PC-9 (cell line): ENCODE measurements at regions not wholly inside any gene's neighbourhood (a gene's known extent, or its start where the extent isn't known, plus 50 kb on each side); places are given as distances from the start of the nearest gene placed in this dataset.

Source experiments
- BruUV-seq: library from RNA; stranded (reverse); fragments of 400-500 nt; replicated peaks from 2 replicates; lab custom pipeline; 2021; lab: Mats Ljungman, UMichigan
- CTCF ChIA-PET: fragments of 300-600 bp; sonication (Branson Sonifier 250); formaldehyde crosslinking; loops from one replicate; lab custom pipeline; 2022; ENCODE audit warnings: antibody characterized with exemption; lab: Charles Lee
- POLR2A ChIA-PET: fragments of 300-600 bp; sonication (Branson Sonifier 250); formaldehyde crosslinking; loops from one replicate; lab custom pipeline; 2022; ENCODE audit warnings: antibody characterized with exemption; ENCODE audit not compliant: unreplicated experiment; lab: Charles Lee
- DNase-seq, 2 experiments: peaks; one replicate each; pipeline versions ENCODE4 v3.0.0 to v3.0.0-alpha.2; 2015 to 2022; ENCODE audit warnings: mixed read lengths in 1 of 2
- H2AFZ ChIP-seq: fragments of 200-600 bp; sonication (generic); 2 replicates; pipeline ENCODE4 v1.8.1; 2017; ENCODE audit warnings: antibody characterized with exemption
- H3F3A ChIP-seq: fragments of 200-600 bp; sonication (generic); 2 replicates; pipeline ENCODE4 v1.8.1; 2017; ENCODE audit warnings: antibody characterized with exemption, mild to moderate bottlenecking, low read depth; ENCODE audit not compliant: insufficient read depth
- H3K27ac ChIP-seq: fragments of 200-600 bp; sonication (generic); 2 replicates; pipeline ENCODE4 v1.6.1; 2016; ENCODE audit warnings: mixed run types
- H3K27me3 ChIP-seq: fragments of 200-600 bp; sonication (generic); 2 replicates; pipeline ENCODE4 v1.6.1; 2016; ENCODE audit warnings: low read depth, mixed run types; ENCODE audit not compliant: insufficient read depth
- H3K36me3 ChIP-seq: fragments of 200-600 bp; sonication (generic); 2 replicates; pipeline ENCODE4 v1.6.1; 2016; ENCODE audit warnings: low read depth, mixed run types
- H3K4me1 ChIP-seq: fragments of 200-600 bp; sonication (generic); replicated peaks from 2 replicates; pipeline ENCODE4 v1.6.1; 2016; ENCODE audit warnings: mixed run types; ENCODE audit not compliant: insufficient read depth
- H3K4me2 ChIP-seq: fragments of 200-600 bp; sonication (generic); 2 replicates; pipeline ENCODE4 v1.6.1; 2017; ENCODE audit warnings: mixed run types
- H3K4me3 ChIP-seq: fragments of 200-600 bp; sonication (generic); 2 replicates; pipeline ENCODE4 v1.6.1; 2016; ENCODE audit warnings: mixed run types
- H3K79me2 ChIP-seq: fragments of 200-600 bp; sonication (generic); 2 replicates; pipeline ENCODE4 v1.6.1; 2017; ENCODE audit warnings: low read depth, mixed run types
- H3K9me2 ChIP-seq: fragments of 200-600 bp; sonication (generic); 2 replicates; pipeline ENCODE4 v1.8.1; 2017; ENCODE audit warnings: mild to moderate bottlenecking; ENCODE audit not compliant: insufficient read depth
- H3K9me3 ChIP-seq: fragments of 200-600 bp; sonication (generic); 2 replicates; pipeline ENCODE4 v1.8.1; 2016; ENCODE audit warnings: low read depth; ENCODE audit not compliant: insufficient read depth
- H4K20me1 ChIP-seq: fragments of 200-600 bp; sonication (generic); 2 replicates; pipeline ENCODE4 v1.8.1; 2017; ENCODE audit not compliant: insufficient read depth
- EZH2 ChIP-seq: fragments of 200-600 bp; sonication (generic); IDR thresholded peaks from 2 replicates; pipeline ENCODE4 v1.8.0; 2017; ENCODE audit warnings: antibody characterized with exemption, low read depth
- intact Hi-C: fragments of 100-400 bp; cut with micrococcal nuclease; formaldehyde crosslinking; loops from one replicate; pipeline ENCODE4 v1.10.0; 2022; ENCODE audit not compliant: unreplicated experiment
- TF ChIP-seq, protein P1 (sequence below): fragments of 200-600 bp; sonication (generic); conservative IDR thresholded peaks from 2 replicates; pipeline ENCODE4 v1.6.1; 2017; ENCODE audit warnings: mixed run types, antibody characterized with exemption, mild to moderate bottlenecking, moderate library complexity

DNA sequence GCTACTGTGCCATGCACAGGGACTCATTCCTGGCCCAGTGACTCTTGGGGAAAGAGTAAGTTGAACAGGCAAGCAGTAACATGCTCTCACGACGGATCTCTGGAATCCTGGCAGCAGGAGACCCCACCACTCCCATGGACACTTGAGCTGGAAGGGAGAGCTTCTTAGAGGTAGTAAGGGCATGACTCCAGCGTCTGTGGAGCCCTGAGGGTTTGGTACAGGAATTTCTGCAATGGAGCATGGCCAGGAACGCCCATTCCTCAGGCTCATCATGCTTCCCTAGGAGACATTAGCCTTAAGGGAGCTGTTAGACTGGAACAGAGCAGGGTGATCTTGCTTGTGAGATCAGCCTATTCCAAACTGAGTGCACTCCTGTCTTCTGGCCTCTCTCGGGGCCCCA lies 212.9 kb downstream of the MAT2B start:
- H3K4me1 ChIP-seq: no peaks in the 10 kb centered on the region
- H3K9me3 ChIP-seq: no peaks in the 10 kb centered on the region
- TF ChIP-seq, protein P1, sequence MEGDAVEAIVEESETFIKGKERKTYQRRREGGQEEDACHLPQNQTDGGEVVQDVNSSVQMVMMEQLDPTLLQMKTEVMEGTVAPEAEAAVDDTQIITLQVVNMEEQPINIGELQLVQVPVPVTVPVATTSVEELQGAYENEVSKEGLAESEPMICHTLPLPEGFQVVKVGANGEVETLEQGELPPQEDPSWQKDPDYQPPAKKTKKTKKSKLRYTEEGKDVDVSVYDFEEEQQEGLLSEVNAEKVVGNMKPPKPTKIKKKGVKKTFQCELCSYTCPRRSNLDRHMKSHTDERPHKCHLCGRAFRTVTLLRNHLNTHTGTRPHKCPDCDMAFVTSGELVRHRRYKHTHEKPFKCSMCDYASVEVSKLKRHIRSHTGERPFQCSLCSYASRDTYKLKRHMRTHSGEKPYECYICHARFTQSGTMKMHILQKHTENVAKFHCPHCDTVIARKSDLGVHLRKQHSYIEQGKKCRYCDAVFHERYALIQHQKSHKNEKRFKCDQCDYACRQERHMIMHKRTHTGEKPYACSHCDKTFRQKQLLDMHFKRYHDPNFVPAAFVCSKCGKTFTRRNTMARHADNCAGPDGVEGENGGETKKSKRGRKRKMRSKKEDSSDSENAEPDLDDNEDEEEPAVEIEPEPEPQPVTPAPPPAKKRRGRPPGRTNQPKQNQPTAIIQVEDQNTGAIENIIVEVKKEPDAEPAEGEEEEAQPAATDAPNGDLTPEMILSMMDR: no peak
- no peak for TF ChIP-seq EZH2
- H3K27me3 ChIP-seq: no peaks in the 10 kb centered on the region
- no peaks in the 10 kb centered on the region for H3F3A ChIP-seq
- H3K9me2 ChIP-seq: no peaks in the 10 kb centered on the region
- POLR2A ChIA-PET: no interaction called here
- H3K36me3 ChIP-seq: no peaks in the 10 kb centered on the region
- no peak overlapping the region for H3K27ac ChIP-seq
- H4K20me1 ChIP-seq: no peaks in the 10 kb centered on the region
- no peak overlapping the region for H3K4me2 ChIP-seq
- no TSS peak for BruUV-seq
- H3K79me2 ChIP-seq: no peaks in the 10 kb centered on the region
- no peak overlapping the region for H2AFZ ChIP-seq
- H3K4me3 ChIP-seq: no peak overlapping the region
- DNase-seq: no peak
- CTCF ChIA-PET: no interaction called here
- intact Hi-C loops: no loop called here

DNA sequence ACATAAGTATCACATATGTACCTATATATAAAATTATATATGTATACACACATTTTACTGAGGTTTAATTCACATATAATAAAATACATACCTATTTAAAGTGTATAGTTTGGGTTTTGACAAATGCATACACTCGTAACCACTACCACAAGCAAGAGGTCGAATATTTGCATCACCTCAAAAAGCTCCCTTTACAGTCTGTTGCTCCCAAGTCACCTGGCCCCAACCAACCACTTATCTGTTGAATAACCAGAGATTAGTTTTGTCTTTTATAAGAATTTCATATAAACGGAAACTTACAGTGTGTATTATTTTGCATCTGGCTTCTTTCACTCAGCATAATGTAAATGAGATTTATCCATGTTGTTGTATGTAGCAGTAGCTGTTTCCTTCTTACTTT lies 218.9 kb downstream of the MAT2B start:
- no peak overlapping the region for H3K4me3 ChIP-seq
- intact Hi-C loops: no loop called here
- no peaks in the 10 kb centered on the region for H3K36me3 ChIP-seq
- no peaks in the 10 kb centered on the region for H3K4me1 ChIP-seq
- H4K20me1 ChIP-seq: no peaks in the 10 kb centered on the region
- no peaks in the 10 kb centered on the region for H3K9me2 ChIP-seq
- no peaks in the 10 kb centered on the region for H3K9me3 ChIP-seq
- no peaks in the 10 kb centered on the region for H3K27me3 ChIP-seq
- H3K4me2 ChIP-seq: no peak overlapping the region
- H3F3A ChIP-seq: no peaks in the 10 kb centered on the region
- no peaks in the 10 kb centered on the region for H3K79me2 ChIP-seq
- TF ChIP-seq EZH2: no peak
- TF ChIP-seq, protein P1: no peak
- H2AFZ ChIP-seq: no peak overlapping the region
- ChIA-PET CTCF (no interaction called here), POLR2A (no interaction called here)
- no peak for DNase-seq
- BruUV-seq: no TSS peak
- H3K27ac ChIP-seq: no peak overlapping the region

DNA sequence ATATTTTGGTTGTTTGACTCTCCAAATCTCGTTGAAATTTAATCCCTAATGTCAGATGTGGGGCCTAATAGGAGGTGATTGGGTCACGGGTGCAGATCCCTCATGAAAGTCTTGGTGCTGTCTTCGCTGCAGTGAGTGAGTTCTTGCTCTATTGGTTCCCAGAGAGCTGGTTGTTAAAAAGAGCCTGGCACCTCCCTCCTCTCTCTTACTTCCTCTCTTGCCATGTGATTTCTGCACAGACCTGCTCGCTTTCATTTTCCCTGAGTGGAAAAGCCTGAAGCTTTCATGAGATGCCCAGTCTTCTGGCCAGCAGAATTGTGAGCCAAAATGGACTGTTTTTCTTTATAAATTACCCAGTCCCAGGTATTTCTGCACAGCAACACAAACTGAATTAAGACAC lies 221.6 kb downstream of the MAT2B start:
- H2AFZ ChIP-seq: no peak overlapping the region
- intact Hi-C loops: no loop called here
- CTCF ChIA-PET: no interaction called here

More for the DNA sequence above, 221.6 kb downstream of the MAT2B start:
- Histone ChIP-seq H3K36me3 (no peaks in the 10 kb centered on the region), H3K4me3 (no peak overlapping the region), H3K79me2 (no peaks in the 10 kb centered on the region), H4K20me1 (no peaks in the 10 kb centered on the region), H3K4me2 (no peak overlapping the region), H3K9me3 (no peaks in the 10 kb centered on the region), H3K27ac (no peak overlapping the region), H3K27me3 (no peaks in the 10 kb centered on the region), H3K9me2 (no peaks in the 10 kb centered on the region), H3F3A (no peaks in the 10 kb centered on the region), H3K4me1 (no peaks in the 10 kb centered on the region)
- POLR2A ChIA-PET: no interaction called here
- no peak for DNase-seq
- no TSS peak for BruUV-seq
- TF ChIP-seq EZH2: no peak
- TF ChIP-seq, protein P1: no peak
